Activated CD4-positive, CD25-positive, alpha-beta regulatory T cell treated with anti-CD3 and anti-CD28 coated beads, Interleukin-2, amount 50 U/mL, for 72 hours (primary cell): ENCODE measurements at regions not wholly inside any gene's neighbourhood (a gene's known extent, or its start where the extent isn't known, plus 50 kb on each side); places are given as distances from the start of the nearest gene placed in this dataset.
"Not testable (repeated sequence)": the region's sequence is repeated elsewhere in the genome, so short reads cannot be mapped to it uniquely, and the experiment has no call there.

Source experiments
- DNase-seq: peaks from one replicate; pipeline ENCODE4 v3.0.0; 2021

DNA sequence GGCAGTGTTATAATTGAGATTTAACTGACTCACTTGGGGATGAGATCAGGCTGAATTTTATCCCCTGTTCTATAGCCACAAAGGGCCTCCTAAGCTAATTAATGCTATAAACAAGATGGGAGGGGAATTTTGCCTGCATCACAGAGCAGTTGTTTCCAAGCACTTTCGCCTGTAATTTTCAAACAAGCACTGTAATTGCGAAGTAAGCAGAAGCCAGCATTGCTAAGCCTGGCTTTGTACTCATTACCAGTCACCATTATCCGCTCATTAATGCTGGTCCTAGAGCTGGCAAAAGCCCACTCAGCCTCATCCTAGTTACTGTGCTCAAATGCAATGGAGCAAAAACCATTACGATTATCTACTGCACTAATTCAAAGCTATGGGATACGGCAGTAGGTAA is 356.6 kb upstream of the UBE2E2 start:
- no peak for DNase-seq

DNA sequence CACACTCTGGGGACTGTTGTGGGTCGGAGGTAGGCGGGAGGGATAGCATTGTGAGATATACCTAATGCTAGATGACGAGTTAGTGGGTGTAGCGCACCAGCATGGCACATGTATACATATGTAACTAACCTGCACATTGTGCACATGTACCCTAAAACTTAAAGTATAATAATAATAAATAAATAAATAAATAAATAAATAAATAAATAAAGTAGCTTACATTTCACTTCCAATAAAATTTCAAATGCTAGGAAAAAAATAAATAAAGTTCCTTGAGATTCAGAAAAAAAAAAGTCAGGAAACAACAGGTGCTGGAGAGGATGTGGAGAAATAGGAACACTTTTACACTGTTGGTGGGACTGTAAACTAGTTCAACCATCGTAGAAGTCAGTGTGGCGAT is 353.5 kb upstream of the UBE2E2 start:
- not testable (repeated sequence) for DNase-seq

DNA sequence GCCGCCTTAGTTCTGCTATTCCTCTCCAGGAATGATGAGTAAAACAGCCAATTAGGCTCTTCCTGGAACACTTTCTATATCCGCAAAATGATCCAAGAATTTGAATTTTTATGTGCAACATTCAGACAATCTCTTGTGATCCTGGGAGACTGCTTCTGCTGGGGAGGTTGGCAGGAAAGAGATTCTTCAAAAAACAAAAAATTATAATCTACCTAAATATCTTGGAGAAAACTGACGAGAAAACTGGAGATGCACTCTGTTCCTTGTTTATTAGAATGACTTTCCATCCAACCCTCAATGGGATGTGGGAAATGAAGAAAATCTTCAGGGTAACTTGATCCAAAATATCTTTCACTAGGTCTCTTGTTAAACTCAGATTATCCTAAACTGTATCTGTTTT is 346.3 kb upstream of the UBE2E2 start:
- DNase-seq = no peak

DNA sequence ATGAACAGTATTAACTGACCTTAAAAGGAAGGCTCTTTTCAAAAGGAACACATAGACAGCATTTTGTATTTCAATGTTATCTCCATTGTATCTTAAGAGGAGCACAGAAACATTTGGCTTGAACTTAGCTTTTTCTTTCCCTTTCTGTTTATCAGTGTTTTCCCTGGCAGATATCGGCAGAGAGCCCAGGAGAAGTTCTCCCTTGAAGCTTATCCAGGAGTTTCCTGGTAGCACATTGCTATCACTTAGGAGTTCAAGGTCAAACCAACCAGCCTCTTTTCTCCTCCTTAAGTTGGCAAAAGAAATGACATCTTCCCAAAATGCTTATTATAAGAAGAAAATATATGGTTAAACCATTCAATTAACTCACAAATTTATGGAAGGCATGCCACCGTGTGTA is 344.6 kb upstream of the UBE2E2 start:
- DNase-seq = no peak

GRCh38 chr3:22859618-22860017 is 343.5 kb upstream of the UBE2E2 start:
- DNase-seq = no peak

- DNase-seq = no peak
Observed at GRCh38 chr3:22861426-22861825, 341.7 kb upstream of the UBE2E2 start.

DNA sequence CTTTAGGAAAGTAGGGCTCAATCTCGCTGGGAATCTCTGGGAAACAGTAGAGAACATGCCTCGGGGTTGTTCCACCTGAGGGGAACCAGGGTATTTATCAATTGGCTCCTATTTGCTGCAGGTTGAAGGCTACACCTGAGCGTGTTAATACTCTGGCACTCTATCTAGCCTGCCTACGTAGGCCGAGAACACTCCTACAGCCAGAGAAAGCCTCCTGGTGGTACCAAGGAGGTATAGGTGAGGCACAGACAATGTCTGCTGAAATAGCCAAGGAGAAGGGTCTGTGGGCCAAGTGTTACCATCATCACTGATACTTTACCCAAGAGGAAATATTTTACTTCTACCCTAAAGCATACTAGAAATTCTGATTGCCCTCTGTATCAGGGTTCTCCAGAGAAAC is 341.0 kb upstream of the UBE2E2 start:
- no peak for DNase-seq

- DNase-seq = not testable (repeated sequence)
Observed at GRCh38 chr3:22882834-22883233, 320.3 kb upstream of the UBE2E2 start.

GRCh38 chr3:22885039-22885438 is 318.1 kb upstream of the UBE2E2 start:
- no peak for DNase-seq

GRCh38 chr3:22885574-22886341 is 317.4 kb upstream of the UBE2E2 start:
- no peak for DNase-seq

DNA sequence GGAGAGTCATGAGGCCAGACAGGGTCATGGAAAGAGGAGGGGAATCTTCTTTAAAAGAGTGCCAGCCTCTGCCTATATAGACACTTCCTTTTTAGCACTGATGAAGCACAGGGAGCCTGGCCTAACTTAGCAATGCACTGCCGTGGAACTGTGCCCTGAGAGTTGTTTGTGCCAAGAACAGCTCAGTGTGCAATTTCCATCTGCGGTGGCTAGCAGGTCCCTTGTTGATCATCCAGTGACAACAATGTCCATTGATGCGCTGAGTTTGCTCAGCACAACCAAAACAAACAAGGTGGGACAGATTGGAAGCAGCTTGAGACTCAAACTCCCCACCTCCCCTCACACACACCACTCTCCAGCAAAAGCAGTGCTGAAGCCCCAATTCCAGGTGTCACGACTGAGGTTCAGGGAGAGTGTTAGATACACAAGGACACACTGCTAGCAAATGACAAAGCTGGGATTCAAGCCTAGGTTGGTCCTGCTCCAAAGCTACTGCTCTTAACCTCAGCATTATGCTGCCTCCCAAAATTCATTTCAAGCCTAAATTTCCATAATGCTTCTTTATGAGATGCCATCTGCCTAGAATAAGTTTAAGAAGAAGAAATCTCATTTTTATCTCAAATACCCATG is 316.6 kb upstream of the UBE2E2 start:
- no peak for DNase-seq

GRCh38 chr3:22887664-22888291 is 315.3 kb upstream of the UBE2E2 start:
- no peak for DNase-seq

DNA sequence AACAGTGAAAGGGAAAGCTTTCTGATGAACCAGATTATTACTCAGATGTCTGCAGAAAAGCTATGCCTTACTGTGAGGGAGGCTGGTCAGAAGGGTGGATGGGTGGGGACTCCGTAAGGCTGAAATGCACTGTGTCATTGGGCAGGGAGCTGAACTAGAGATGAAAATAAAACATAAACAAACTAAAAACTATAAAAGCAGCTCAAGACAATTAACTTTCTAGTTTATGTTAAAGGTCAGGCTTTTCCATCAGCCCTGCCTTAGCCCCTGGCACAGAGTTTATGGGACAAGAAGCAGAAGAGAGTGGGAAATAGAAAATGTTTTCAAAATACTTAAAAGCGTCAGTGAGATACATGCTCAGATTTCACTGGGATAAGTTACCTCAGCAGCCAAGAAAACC is 310.0 kb upstream of the UBE2E2 start:
- DNase-seq = no peak

GRCh38 chr3:22893644-22894325 is 309.3 kb upstream of the UBE2E2 start:
- DNase-seq = no peak

DNA sequence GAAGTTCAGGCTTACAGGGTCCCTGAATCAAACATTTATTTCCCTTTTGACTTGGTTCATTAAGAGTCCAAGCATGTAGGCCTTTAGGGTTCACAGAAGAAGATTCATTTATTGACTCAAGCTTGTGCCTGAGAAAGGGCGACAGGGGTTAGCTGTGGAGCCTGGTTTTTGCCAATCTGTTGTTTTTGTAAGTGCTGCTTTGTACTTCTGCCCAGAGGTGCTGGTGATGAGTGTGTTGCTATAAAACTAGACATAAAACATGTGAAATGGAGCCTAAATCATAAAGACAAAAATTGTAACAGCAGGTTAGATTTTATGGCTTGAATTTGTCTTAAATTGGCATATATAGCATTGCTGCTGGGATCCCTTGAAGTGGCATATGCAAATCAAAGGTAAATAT is 308.3 kb upstream of the UBE2E2 start:
- no peak for DNase-seq

DNA sequence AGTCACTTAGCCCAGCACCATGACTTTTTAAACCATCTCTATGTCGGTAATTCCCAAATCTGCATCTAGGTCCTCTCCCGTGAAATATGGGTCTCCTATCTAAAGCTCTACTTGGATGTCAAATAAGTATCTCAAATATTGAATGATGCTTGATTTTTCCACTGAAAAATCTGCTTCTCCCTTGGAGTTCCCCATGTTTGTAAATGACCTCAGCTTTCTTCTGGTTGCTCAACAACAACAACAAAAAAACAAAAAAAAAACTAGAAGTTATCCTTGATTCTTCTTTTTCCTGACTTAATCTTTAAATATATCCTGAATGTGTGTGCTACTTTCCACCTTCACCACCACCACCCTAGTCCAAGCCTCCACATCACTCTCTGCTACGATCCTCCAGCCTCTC is 307.5 kb upstream of the UBE2E2 start:
- no peak for DNase-seq

DNA sequence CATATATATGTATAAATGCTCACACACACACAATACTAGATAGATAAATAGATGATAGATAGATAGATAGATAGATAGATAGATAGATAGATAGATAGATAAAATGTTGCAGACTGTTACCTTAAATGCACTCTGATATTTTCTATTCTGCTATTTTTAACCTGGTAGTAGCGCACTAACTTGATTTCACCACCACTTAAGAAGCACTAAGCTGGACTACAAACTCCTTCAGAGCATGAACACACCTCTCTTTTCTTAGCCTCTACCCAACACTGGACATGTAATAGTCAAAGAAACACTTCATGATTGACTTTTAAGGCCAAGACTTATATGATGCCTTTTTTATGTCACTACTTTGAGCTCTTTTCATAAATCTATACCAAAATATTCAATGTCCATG is 304.6 kb upstream of the UBE2E2 start:
- no peak for DNase-seq

DNA sequence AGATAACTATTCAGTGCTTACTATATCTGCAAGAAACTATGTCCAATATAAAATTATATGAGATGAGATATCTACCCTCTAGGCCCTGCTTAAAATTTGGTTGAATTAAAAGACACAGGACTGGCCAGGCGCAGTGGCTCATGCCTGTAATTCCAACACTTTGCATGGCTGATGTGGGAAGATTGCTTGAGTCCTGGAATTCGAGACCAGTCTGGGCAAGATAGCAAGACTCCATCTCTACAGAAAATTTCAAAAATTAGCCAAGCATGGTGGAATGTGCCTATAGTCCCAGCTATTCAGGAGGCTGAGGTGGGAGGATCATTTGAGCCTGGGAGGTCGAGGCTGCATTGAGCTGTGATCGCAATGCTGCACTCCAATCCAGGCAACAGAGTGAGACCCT is 303.7 kb upstream of the UBE2E2 start:
- no peak for DNase-seq

DNA sequence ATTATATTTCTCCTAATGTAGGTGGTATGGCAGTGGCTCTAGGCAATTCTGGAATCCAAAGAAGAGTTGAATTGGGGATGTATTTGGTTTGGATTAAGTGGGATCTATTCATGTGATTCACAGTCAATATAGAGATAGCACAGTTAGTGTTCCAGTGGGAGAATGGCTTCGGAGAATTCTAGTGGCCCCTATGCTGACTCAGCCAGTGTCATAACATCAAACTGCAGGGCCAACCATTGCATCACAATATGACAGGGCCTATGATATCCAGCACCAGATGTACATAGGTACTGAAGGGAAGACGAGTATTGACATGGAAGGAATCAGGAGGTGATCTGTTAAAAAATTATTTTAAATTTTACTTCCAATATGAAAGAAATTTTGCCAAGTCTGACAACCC is 302.8 kb upstream of the UBE2E2 start:
- DNase-seq = no peak

GRCh38 chr3:22901684-22902083 is 301.4 kb upstream of the UBE2E2 start:
- DNase-seq = no peak

DNA sequence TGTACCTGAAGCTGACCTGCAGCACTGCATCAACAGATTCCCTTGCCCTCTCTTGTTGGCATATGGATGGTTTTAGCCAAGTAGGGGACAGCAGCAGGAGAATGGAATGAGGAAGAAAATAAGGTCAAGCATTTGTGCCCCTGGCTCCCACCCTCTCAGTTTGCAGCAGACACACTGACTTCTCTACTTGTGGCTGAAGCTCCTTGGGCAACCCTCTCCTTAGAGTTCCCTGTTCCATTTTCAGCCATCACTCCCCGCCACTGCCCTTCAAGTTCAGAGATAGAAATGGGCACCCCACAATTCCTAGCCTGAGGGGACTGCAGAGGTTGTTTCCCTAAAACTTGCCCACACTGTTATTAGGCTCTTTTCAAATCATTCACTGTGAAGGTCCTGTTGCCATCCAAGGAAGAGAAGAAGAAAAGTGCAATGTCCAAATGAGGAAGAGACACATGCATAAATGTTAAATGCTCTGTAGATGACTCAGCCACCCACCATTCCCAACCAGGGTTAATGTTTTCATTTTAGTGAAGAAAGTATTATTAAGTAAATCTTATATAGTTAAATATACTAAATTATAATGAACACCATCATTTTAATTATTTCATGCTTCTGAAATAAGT is 295.9 kb upstream of the UBE2E2 start:
- DNase-seq = no peak

GRCh38 chr3:22907796-22908195 is 295.3 kb upstream of the UBE2E2 start:
- no peak for DNase-seq

- no peak for DNase-seq
Observed at GRCh38 chr3:22908989-22909507, 294.1 kb upstream of the UBE2E2 start.
